HG03196 (cell line): ENCODE measurements at regions not wholly inside any gene's neighbourhood (a gene's known extent, or its start where the extent isn't known, plus 50 kb on each side); places are given as distances from the start of the nearest gene placed in this dataset.

Experiments used
- ATAC-seq: cut with Tn5 transposase; IDR thresholded peaks from one replicate; pipeline ENCODE4 v1.9.1; 2021; ENCODE audit not compliant: unreplicated experiment

DNA sequence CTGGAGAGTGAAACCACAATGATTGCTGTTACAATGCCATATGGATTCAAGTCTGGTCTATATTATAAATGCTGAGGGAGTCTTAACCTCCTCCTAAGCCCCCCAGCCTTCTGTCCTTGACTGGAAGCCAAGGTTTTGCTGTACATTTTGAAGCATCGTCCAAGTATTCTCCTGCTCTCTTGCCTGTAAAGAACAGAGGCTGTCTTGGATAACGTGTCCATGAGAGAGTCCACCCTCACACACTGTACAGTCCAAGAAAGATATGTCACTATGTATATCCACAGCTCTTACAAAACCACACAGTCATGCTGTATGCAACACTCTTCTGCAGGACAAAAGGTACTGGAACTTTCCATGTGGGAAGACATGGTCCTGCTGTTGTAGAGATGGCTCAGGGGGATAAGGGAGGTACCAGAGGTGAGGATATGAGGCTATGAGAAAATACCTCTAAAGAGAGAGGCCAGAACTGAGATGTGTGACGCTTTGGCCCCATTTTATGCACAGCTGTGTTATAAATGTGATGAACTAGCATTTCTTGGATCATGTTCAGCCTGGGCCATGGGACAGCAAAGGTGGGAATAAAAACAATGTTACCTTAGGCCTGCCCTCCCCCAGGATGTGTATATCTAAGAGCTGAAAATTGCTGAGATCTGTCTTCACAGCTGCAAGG is 678.6 kb downstream of the IQCM start:
- ATAC-seq = no peak

DNA sequence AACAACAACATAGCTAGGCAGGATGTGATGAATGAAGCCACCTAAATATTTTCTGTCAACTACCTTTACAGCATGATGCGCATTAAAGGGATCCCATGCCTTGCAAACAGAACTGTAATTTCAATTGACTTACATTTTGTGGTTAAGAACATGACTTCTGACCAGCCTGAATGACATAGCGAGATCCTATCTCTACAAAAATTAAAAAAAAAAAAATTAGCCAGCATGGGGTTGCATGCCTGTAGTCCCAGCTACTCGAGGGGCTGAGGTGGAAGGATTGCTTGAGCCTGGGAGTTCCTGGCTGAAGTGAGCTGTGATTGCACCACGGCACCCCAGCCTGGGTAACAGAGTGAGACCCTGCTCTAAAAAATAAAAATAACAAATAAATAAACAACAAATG is 680.6 kb downstream of the IQCM start:
- no peak for ATAC-seq

DNA sequence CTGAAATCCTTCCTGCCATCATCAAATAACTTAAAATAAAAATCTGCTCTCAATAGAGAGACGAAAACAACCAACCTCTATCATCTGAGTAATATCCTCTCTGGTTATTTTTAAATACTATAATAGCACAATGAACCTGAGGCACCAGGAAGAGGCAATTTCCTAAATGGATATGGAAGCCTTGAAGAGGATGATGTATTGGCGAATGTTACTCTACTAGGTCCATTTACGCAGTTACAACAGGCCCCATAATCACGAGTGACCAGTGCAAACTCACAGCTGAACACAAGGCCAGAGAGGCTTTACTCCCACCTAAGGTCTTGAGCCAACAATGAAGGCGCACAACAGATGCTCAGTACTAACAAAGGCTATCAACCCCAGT is 678.8 kb upstream of the NR3C2 start:
- ATAC-seq = no peak

DNA sequence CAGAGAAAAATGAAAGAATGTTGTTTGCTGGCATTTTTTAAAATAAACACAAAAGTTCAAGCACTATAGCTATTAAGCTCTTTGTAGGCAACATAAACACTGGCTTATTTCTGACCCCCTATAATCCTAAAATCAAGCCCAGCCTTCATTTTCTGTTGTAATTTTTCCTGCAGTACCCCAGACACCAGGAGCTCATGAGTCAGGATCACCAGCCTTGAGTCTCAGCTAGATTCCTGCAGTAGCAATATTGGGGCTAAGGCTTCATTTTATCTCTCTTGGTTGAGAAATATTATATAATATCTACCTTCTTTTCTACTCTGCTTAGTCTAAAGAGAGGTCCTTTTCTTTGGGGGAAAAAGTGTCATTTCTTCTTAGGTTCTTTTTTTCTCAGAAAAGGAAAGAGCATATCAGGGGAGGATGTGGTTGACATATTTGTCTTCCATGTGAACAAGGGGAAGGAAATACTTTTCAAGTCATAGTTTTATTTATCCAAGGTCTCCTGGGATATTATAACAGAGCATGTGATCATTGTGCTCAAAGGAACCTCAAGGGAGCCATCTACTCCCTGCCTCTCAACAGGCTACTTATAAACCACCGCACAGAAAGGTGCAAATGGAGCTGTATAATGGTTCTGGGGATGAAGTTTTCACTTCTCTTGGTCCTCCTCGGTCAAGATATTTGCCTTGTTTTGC is 678.3 kb upstream of the NR3C2 start:
- no peak for ATAC-seq

DNA sequence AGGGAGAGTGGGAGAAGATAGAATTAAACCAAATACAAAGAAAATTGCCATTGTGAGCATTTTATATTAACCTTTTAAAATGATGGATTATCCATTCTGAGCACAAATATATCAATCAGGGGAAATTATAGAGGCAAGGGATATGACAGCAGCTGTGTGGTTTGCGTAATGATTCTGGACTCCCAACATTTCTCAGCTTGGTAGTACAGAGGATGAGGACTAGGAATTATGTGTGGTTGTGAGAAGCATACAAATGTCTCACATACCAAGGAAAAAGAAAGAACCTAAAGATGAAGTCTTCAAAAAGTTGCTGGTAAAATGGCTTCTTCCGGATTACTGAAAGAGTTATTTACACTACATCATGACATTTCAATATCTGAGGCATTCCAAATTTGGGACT is 674.6 kb upstream of the NR3C2 start:
- ATAC-seq = no peak

DNA sequence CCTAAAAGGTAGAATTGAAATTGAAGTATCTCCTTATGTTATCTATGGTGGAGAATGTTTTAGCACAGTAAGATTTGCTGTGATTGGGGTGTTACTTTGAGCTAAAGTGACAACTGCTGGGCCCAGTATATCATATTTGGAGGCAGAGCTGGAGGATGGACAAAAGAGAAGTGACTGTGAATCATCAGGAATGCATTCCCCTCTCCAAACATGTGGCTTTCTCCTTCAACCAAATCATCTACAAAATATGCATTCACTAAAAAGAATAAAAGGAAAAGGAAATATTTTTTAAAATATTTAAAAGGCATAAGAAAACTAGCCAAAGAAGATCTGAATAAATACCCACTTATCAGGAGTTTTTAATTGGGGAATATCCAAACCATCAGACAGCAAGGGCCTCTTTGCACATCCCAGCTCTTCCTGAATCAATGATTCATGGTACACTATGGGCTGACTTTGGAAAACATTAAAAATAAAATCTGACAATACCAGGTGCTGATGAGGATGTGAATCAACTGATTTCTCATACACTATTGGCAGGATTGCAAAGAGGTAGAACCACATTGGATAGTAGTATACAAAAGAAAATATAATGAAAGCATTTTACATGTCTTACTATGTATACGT is 671.7 kb upstream of the NR3C2 start:
- no peak for ATAC-seq

DNA sequence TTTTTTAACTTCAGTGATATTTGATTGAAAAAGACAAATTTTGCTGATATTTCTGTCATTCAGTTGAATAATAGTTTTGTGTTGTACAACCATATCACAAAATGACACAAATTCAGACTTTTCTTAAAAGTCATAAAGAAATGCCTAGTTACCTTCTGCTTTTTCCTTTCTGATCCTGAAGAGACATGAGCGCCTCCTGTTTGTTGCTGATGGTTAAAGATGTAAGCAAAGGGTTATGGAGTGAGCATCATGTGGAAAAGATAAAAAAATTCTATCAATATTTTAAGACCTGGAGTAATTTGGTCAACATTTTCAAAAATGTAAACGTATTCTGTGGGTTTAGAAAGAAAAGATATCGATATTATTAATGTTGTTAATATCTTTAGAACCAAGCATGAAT is 669.9 kb upstream of the NR3C2 start:
- ATAC-seq = no peak

DNA sequence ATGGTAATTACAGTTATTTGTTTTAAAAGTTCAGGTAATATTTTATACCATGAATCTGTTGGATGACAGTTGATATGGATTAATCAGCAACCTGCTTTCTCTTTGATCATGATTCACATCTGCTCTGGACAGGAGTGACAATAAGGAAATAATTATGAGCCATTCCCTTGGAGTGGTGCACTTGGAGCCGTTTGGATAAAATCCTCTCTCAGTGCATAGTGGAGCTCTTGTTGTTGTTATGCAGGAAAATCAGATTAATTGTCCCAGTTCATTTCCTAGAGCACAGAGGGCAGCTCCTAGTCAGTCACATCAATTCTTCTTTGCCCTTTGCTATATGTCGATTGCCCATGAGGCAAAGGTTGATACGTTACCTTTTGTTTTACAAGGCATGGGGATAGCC is 668.3 kb upstream of the NR3C2 start:
- no peak for ATAC-seq

DNA sequence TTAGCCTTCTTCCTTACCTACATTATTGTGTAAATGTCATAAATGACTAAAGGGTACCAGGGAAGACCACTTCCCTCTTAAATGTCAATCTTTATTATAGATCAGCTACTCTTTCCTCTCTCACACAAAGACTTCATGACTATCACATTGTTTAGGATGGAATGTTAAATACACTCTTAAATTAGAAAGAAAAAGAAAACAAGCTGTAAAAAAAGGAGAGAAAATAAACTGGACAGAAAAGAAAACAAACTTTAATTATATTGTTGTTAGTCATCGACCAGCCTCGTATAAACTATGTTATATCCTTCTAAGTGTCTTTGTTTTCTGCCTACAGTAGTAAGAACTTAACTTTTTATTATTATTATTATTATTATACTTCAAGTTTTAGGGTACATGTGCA is 666.4 kb upstream of the NR3C2 start:
- no peak for ATAC-seq

DNA sequence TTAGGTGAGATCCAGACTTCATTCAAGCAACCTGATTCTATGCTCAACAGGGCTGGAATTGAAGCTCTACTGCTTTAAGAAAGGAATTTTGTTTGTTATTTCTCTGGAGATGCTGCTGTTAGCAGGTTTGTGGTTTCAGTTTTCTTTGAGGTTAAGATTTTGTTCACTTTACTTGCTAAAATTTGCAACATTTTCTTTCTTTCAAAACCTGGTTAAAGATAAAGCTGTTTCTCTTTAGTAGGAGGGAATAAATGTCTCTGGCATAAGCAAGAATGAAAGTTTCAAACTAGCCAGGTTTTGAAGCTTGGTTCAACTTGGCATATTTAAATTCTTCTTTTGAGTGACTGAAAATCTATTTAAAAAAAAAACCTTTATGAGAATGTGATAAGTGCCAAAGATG is 660.6 kb upstream of the NR3C2 start:
- ATAC-seq = no peak

DNA sequence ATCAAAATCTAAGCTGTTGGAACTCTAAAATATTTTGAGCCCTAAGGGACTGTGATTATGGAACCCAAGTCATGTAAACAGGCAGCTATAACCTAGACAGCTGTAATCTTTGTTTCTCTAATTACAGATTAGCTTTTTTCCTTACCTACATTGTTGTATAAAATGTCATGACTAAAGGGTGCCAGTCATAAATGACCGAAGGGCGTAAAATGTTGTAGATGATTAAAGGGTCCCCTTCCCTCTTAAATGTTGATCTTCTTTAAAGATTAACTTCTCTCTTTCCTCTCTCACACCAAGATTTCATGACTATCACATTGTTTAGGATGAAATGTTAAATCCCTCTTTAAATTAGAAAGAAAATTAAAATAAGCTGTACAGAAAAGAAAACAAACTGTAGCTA is 659.4 kb upstream of the NR3C2 start:
- ATAC-seq = no peak

DNA sequence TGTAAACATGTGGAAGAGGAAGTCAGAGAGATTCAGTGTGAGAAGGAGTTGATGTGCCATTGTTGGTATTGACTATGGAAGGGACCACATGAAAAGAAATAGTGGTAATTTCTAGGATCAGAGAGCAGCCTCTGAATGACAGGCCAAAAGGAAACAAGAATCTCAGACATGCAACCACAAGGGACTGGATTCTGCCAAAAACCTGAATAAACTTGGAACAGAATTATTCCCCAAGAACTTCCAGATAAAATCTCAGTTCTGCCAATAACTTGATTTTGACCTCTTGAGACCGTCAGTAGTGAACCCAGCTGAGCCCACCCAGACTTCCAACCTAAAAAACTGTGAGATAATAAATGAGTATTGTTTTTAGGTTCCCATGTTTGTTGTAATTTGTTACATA is 653.6 kb upstream of the NR3C2 start:
- ATAC-seq = no peak

DNA sequence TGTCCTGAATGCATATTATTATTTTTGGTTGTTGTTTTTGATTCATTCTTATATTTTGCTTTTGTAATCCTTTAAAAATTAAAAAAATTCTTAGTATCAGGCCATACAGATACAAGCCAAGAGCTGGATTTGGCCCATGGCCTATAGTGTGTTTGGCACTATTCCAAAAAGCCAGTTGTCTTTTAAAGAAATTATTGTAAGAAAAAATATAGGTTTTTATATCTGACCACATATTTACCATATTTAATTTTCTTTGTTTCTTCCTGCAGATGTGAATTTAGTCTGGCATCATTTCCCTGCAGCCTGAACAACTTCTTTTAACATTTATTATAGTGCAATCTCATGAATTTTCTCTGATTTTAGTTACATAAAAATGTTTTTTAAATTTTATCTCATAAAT is 652.8 kb upstream of the NR3C2 start:
- no peak for ATAC-seq

DNA sequence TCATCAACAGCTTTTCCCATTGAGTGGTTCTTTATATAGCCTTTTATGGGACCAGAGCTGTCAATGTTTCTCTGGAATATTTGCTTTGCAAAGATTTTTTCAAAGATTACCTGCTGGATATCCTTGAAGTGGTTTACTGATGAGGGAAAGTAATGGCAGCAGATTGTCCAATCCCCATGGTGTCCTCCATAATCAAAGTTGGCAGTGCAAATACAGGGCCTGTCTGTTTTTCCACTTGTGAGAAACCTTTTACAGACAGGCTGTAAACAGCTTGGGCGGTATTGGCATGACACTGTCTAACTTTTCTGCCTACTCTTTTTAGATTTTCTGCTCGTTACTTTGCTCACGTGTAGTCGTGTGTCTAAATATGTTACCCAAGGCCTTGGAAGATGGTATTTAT is 641.9 kb upstream of the NR3C2 start:
- ATAC-seq = no peak

DNA sequence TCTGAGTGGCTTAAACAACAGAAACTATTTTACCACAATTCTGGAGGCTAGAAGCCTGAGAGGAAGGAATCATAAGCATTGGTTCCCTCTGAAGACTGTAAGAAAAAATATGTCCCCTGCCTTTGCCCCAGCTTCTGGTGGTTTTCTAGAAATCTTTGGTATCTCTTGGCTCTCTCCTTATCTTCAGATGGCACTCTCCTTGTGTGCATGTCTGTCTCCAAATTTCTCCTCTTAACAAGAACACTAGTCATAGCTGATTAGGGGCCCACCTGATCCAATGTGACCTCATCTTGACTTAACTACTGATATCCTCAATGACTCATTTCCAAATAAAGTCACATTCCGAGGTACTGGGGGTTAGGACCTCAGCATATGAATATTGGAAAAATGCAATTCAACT is 635.0 kb upstream of the NR3C2 start:
- no peak for ATAC-seq

DNA sequence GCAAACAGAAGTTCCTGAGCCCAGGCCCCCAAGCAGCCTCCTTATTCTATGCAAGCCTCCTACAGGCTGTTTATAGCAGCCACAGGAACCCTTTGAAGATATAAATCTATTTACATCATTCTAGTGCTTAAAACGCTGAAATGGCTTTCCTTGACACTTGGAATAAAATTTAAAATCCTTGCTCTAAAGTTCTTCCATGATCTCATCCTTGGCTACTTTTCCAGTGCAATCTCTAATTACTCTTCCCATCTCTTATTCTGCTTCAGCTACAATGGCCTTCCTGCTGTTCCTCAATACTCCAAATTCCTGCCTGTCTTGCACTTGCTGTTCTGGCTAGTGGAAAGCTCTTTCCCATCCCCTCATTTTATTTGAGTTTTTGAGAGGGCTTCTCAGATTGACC is 634.2 kb upstream of the NR3C2 start:
- no peak for ATAC-seq

DNA sequence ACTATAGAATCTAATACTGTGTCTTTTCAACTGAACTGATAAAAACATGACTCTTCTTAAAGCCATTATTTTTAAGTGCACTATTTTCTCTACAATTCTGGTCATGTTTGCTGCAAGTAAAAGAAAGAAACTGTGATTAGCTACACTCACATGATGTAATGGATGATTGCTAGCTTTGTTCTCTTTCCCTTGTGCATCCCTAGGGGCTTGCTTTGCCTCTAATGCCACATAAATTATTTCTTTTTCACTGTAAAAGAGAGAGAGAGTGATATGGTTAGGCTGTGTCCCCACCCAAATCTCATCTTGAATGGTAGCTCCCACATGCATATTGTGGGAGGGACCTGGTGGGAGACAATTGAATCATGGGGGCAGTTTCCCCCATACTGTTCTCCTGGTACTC is 630.2 kb upstream of the NR3C2 start:
- no peak for ATAC-seq

DNA sequence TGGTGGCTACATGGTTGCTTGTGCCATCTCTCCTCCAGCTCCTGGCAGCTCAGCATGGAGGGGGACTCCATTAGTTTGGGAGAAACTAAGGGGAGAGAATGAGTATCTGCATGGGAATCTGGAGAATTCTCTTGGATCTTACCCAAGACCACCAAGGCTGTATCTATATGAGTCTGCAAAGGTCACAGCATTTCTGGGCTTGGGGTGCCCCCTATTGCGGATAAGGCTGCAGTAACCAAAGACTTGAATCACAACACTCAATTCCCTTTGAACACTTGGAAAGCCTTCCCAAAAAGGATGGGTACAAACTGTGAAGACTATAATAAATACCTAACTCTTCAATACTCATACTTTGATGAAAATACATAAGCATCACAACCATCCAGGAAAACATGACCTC is 623.5 kb upstream of the NR3C2 start:
- no peak for ATAC-seq

DNA sequence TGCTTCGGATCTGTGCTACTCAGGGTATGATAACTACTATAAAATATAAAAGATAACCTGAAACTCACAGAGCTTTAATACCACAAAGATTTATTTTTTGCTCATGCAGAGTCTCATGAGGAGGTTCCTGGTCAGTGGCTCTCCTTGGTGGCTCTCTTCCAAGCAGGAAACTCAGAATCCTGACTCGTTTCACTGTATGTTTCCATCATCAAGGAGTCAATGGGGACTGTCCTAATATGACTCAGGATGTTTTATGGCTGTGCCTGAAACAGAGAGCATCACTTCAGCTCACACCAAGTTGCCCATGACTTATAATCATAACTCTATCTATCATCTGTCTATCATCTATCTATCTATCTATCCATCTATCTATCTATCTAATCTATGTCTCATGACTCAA is 620.8 kb upstream of the NR3C2 start:
- no peak for ATAC-seq

DNA sequence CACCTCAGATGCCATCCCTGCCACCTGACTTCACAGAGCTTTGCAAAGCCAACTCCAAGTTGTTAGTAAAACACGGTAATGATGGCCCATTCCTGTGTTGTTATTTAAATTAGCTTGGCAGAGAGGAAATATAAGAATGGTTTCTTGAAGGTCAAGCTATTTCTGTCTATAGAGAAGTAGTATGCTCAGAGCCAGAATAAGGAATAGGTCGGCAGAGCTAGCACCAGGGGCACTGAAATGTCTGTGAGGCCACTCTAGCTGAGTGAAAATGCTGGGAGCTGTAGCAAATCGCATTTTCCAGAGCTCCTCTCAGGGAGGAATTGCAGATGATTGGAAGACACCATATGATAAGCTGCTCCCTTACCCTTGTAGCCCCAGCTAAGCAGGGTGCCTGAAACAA is 615.4 kb upstream of the NR3C2 start:
- no peak for ATAC-seq

DNA sequence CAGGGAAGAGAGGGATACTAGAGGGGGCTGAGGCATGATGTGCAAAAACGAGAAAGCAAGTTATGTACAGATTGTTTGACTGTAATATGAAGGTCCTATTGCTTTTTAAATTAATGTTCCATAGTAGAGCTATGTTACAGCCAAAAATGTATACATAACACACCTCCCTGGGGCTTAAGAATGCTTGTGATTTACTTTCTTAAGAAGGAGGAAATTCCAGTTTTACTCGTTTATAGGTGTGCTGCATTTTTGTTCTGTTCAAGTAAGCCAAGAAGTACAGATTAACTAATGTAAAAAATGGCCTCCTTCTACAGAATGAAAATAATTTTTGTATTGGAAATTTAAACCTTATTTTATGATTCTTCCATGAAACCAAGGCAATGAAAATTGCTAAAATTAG is 614.4 kb upstream of the NR3C2 start:
- no peak for ATAC-seq

DNA sequence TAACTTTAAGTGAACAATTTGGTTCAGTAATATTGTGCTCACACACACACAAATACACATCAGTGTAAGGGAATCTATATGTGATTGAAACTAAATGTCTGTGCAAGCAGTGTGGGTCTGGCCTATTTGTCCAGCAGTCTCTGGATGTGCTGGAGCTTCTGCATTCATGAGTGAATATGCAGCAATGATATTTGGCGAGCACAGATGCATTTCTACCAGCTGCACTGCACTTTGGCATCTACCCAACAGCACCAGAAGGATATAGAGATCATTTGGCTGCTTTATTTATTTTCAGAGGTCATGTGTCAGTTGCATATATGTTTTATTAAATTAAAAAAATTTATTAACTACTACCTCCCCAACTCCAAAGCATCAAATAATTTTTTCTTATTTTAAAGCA is 613.4 kb upstream of the NR3C2 start:
- ATAC-seq = no peak

DNA sequence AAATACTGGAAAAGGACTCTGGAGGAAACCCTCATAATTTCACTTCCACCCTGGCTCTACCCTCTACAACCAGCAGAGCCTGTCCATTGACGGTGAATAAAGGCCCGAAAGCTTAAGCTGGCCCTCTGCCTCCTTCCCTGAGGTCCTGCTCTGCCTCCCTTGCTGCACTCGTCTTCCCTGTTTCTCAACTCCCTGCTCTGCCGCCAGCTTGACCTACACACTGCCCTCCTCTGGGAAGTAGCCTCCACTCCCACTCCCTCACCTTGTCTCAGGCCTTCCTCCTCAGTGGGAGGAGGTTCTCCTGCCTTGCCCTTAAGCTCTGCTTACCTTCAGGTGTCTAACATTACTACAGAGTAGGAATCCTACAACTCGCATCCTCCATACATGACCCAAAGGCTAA is 608.6 kb upstream of the NR3C2 start:
- no peak for ATAC-seq
